Psoas muscle (tissue), 7 donors: ENCODE measurements at regions not wholly inside any gene's neighbourhood (a gene's known extent, or its start where the extent isn't known, plus 50 kb on each side); places are given as distances from the start of the nearest gene placed in this dataset.

Experiments used
- ATAC-seq, 4 donors: fragments of 200-7000 bp; cut with Tn5 transposase; one replicate each; pipeline ENCODE4 v1.9.1; 2020; ENCODE audit warnings: moderate library complexity in 3 of 4, mild to moderate bottlenecking in 2 of 4
- DNase-seq, 2 donors: peaks; one replicate each; pipeline ENCODE4 v3.0.0-alpha.2; 2020
- H3K27ac ChIP-seq: fragments of 200-600 bp; one replicate; pipeline ENCODE4 v1.8.0; 2022
- H3K27me3 ChIP-seq, 3 donors: fragments of 200-600 bp in 1 of 3; one replicate each; pipeline versions ENCODE4 v1.6.1 to v1.8.0; 2013 to 2022; ENCODE audit warnings: low read length in 2 of 3, mild to moderate bottlenecking in 2 of 3, moderate library complexity in 1 of 3; ENCODE audit not compliant: insufficient read depth in 3 of 3
- H3K36me3 ChIP-seq, 2 donors: fragments of 200-600 bp in 1 of 2; one replicate each; pipeline versions ENCODE4 v1.6.1 to v1.8.0; 2013 to 2022; ENCODE audit warnings: low read depth in 1 of 2, mild to moderate bottlenecking in 1 of 2, moderate library complexity in 1 of 2; ENCODE audit not compliant: insufficient read depth in 1 of 2
- H3K4me1 ChIP-seq: fragments of 200-600 bp; one replicate; pipeline ENCODE4 v1.8.0; 2022
- H3K4me3 ChIP-seq: fragments of 200-600 bp; one replicate; pipeline ENCODE4 v1.8.0; 2022; ENCODE audit warnings: mild to moderate bottlenecking
- H3K9me3 ChIP-seq: fragments of 200-600 bp; one replicate; pipeline ENCODE4 v1.8.0; 2022
- WGBS, 3 donors: extraction: QIAGEN DNeasy Blood & Tissue Kit; methylation state at CpG; one replicate each; pipeline versions ENCODE4 v1.1.6 to v1.1.7; 2013; 5-methylcytosine and 5-hydroxymethylcytosine counted together
- intact Hi-C, 2 donors: fragments of 100-400 bp; cut with DNase I; formaldehyde crosslinking; loops; one replicate each; pipeline versions ENCODE4 v1.11.0 to v1.14.2; 2022
- TF ChIP-seq, protein P1 (sequence below): fragments of 200-600 bp; IDR thresholded peaks from one replicate; pipeline ENCODE4 v1.8.0; 2022; ENCODE audit warnings: antibody characterized with exemption
- donor health status: healthy with polysubstance abuse.
- donor health status: DM: no; HTN: no; CAD: no; lungs with moderate emphysema.
- donor health status: Bipolar disorder and iron deficiency.
- donor health status: healthy.
- donor health status: DM: yes; HTN: yes; CAD: no.
- donor health status: DM: no; HTN: no; CAD: no.
- donor health status: DM: yes; HTN: yes; CAD: no.

DNA sequence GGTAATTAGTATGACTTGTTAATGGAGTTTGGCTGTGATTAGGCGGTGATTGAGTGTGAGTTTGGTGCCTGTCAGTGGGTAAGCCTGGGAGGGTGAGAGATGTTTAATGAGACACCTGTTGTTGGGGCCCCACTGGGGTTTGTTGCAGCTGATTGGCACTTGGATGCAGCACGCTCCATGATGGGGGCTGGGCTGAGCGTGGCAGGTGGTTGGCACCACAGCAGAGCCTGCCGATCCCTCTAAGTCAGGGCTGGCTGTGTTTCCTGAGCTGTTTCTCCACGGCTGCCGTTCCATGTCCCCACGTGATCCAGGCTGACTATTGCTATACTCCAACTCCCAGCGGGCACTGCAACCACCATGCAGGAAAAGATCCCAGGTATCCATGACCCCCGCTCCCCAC lies 93.5 kb upstream of the ARRDC4 start:
- intact Hi-C loops = no loop called here
- peak; percentile 58 to 82 (median 74) for ATAC-seq
- whole genome bisulfite sequencing, 3 donors = 22 to 44% (median 32%) methylated on average over 9 of the region's 9 CpGs

DNA sequence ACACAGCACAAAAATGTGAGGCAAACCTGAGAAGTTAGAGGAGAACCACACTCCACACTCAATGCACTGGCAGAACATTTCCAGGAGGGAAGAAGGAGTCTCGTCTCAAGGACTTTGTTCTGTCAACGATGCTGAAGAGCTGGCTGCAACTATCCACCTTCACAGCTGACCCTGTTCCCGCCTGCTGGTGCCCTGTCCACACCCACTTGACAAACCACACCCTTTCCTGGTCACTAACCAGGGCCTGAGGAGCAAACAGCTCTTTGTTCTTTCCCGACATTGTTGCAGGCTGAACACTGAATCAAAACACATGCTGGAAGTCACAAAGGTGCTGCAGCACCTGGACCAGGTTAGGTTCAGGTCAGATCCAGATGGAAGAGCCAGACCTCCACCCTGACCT lies 92.6 kb upstream of the ARRDC4 start:
- intact Hi-C loops = no loop called here
- Histone ChIP-seq H3K27ac (no peak overlapping the region), H3K36me3 (no peaks in the 10 kb centered on the region), H3K27me3 (no peaks in the 10 kb centered on the region), H3K4me3 (no peak overlapping the region), H3K4me1 (no peaks in the 10 kb centered on the region), H3K9me3 (no peaks in the 10 kb centered on the region)
- WGBS, 3 donors = 47 to 66% (median 54%) methylated on average over 4 of the region's 4 CpGs
- no peak for DNase-seq
- TF ChIP-seq, protein P1, sequence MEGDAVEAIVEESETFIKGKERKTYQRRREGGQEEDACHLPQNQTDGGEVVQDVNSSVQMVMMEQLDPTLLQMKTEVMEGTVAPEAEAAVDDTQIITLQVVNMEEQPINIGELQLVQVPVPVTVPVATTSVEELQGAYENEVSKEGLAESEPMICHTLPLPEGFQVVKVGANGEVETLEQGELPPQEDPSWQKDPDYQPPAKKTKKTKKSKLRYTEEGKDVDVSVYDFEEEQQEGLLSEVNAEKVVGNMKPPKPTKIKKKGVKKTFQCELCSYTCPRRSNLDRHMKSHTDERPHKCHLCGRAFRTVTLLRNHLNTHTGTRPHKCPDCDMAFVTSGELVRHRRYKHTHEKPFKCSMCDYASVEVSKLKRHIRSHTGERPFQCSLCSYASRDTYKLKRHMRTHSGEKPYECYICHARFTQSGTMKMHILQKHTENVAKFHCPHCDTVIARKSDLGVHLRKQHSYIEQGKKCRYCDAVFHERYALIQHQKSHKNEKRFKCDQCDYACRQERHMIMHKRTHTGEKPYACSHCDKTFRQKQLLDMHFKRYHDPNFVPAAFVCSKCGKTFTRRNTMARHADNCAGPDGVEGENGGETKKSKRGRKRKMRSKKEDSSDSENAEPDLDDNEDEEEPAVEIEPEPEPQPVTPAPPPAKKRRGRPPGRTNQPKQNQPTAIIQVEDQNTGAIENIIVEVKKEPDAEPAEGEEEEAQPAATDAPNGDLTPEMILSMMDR = no peak
- no peak for ATAC-seq

More for the DNA sequence above, 93.5 kb upstream of the ARRDC4 start:
- H3K4me1 ChIP-seq = no peaks in the 10 kb centered on the region
- no peak overlapping the region for H3K4me3 ChIP-seq
- no peaks in the 10 kb centered on the region for H3K27me3 ChIP-seq
- H3K27ac ChIP-seq = no peak overlapping the region
- no peaks in the 10 kb centered on the region for H3K36me3 ChIP-seq
- TF ChIP-seq, protein P1 = no peak
- DNase-seq = peak in 1 of 2 donors; percentile 59
- no peaks in the 10 kb centered on the region for H3K9me3 ChIP-seq

DNA sequence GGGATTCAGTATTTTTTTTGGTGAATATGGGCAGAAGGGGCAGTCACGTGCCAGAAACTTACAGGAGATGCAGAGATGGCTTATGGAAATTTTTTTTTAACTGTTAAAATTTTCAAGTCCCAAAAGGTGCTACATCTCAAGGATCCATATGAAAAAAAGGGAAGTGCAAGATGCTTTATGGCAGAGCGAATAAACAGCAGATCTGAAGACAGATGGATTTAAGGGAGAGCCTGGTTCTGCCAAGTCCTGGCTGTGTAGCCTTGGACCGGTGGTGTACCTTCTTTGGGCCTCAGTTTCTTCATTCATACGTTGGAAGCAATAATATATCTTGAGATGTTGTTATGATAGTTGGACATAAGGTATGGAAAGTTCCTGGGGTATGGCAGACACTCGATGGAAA lies 91.5 kb upstream of the ARRDC4 start:
- DNase-seq = no peak
- Histone ChIP-seq H3K27me3 (peaks cover 0 to under 1% (median 0%) of the 10 kb centered on the region in 3 donors), H3K4me1 (no peaks in the 10 kb centered on the region), H3K27ac (no peak overlapping the region), H3K9me3 (no peaks in the 10 kb centered on the region), H3K36me3 (no peaks in the 10 kb centered on the region), H3K4me3 (no peak overlapping the region)
- TF ChIP-seq, protein P1 = no peak
- intact Hi-C loops = no loop called here
- 86 to 91% (median 91%) methylated on average over 5 of the region's 5 CpGs for WGBS, 3 donors
- no peak for ATAC-seq

DNA sequence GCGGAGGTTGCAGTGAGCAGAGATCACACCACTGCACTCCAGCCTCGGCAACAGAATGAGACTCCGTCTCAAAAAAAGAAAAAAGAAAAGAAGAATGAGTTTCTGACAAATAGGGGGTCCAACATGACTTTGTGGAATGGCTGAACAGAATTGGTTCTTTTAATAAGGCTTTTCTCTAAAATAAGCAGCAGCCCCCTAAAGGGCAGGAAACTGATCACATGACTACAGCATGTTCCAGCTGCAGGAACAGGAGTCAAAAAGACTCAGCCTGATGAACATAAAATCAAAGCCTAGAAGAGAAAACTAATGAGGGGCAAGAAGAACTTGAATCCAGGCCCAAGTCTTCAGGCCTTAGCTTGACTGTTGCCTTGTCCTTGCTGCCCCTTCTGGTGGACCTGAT lies 89.7 kb upstream of the ARRDC4 start:
- no peaks in the 10 kb centered on the region for H3K9me3 ChIP-seq
- H3K4me3 ChIP-seq = no peak overlapping the region
- 91 to 98% (median 95%) methylated on average over 3 of the region's 3 CpGs for WGBS, 3 donors
- ATAC-seq = no peak
- no peak for DNase-seq
- no peak overlapping the region for H3K27ac ChIP-seq
- H3K36me3 ChIP-seq = no peaks in the 10 kb centered on the region
- intact Hi-C loops = no loop called here
- peaks cover 0 to 2% (median 0%) of the 10 kb centered on the region in 3 donors for H3K27me3 ChIP-seq
- TF ChIP-seq, protein P1 = no peak
- no peaks in the 10 kb centered on the region for H3K4me1 ChIP-seq

DNA sequence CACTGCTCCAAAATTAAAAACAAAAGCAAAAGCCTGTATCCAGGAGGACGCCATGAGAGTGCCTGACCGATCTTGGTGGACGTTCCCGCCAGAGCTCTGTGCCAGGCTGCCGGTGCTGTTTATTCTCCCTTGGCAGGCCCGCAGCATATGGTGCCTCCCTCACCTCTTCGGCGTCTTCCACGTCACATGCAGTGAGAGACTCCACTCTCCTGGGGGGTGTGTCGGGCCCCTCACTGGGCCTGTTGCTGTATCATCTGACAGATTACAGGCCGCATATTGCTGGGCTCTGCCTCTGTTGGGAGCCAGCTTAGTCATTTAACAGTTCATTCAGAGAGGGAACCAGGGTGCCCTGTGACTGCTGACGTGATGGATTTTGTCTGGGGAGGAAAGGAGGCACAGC lies 86.4 kb upstream of the ARRDC4 start:
- DNase-seq (no peak), ATAC-seq (no peak)
- peaks cover 0 to 2% (median 0%) of the 10 kb centered on the region in 3 donors for H3K27me3 ChIP-seq
- H3K4me1 ChIP-seq = no peaks in the 10 kb centered on the region
- no peaks in the 10 kb centered on the region for H3K9me3 ChIP-seq
- intact Hi-C loops = no loop called here
- no peak overlapping the region for H3K4me3 ChIP-seq
- TF ChIP-seq, protein P1 = no peak
- H3K27ac ChIP-seq = no peak overlapping the region
- H3K36me3 ChIP-seq = no peaks in the 10 kb centered on the region
- 77 to 89% (median 81%) methylated on average over 12 of the region's 12 CpGs for WGBS, 3 donors
